ENCODE measurements at regions not wholly inside any gene's neighbourhood (a gene's known extent, or its start where the extent isn't known, plus 50 kb on each side); places are given as distances from the start of the nearest gene placed in this dataset.

GRCh38 chr1:55463814-55464475 is 248.8 kb upstream of the USP24 start:
- TF ChIP-seq CTCF (conservative IDR thresholded peaks at IDR 0.05; ENCODE audit: low read length): no peak
- TF ChIP-seq EZH2phosphoT487 (IDR thresholded peaks at IDR 0.05; ENCODE audit: borderline replicate concordance, low read depth, low read length): no peak
